Kidney tubule cell (primary cell): ENCODE measurements at regions not wholly inside any gene's neighbourhood (a gene's known extent, or its start where the extent isn't known, plus 50 kb on each side); places are given as distances from the start of the nearest gene placed in this dataset.
A peak's percentile ranks its signal among the peaks of the same experiment; 100 is the strongest.
"Not testable (repeated sequence)": the region's sequence is repeated elsewhere in the genome, so short reads cannot be mapped to it uniquely, and the experiment has no call there.

Experiments used
- DNase-seq: peaks from one replicate; pipeline ENCODE4 v3.0.0-alpha.2; 2018; ENCODE audit warnings: low spot score

- no peak for DNase-seq
Observed at GRCh38 chr12:47410383-47410782, 295.4 kb downstream of the RPAP3 start.

DNA sequence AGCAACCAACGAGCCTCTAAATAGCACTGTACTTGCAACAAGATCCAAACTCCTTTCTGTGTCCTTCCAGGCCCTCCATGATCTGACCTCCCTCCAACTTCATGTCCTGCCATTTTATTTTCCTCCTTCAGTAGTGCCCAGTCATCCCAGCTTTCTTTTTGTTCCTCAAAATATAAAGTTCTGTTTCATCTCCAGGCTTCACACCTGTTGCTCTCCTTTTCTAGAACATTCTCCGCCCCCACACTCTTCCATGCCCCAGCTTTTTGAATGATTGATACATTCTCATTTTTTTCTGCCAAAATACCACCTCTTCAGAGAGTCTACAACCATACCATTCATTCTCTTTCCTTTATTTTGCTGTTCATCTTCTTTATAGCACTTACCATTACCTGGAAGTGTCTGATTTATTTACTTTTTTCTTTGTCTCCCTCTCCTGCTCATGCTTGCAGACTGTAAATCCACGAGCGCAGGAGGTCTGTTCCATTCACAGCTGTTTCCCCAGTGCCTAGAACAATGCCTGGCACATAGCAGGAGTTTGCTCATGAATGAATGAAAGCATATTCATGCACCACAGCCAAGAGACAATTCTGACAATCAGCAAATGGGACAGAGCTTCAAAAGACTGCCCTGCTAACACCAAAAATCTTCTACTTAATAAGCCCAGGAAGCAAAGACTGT is 296.4 kb downstream of the RPAP3 start:
- no peak for DNase-seq

- DNase-seq = peak; percentile 83
Observed at GRCh38 chr12:47408171-47408871, 297.5 kb downstream of the RPAP3 start.

DNA sequence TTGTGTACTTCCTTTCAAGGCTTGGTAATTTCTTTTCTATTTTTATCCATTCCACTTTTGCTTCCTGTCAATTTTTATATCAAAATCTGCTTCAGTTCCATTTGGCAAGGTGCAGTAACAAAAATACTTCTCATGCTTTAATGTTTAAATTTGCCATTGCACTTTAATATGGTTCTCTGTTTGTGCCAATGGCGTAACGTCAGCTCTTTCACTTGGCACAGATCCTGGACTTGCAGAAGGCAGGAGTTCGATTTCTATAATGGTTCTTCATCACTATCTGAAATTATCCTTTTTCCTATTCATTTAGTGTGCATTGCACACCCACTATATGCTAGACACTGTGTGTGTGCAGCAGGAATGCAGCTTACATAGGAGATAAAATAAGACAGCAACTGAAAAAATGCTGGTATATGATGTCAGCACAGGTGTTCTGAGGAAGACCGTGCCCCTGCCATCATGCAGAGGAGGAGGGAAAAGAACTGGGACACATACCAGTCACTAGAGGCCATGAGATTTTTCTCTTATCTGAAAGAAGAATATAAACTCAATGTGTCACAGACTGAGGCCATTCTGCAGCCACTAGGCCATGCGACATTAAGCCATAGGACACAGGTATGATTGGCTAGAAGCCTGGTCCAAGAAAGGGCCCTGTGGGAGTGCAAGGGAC is 298.2 kb downstream of the RPAP3 start:
- DNase-seq = no peak

- no peak for DNase-seq
Observed at GRCh38 chr12:47403681-47404080, 302.1 kb downstream of the RPAP3 start.

DNA sequence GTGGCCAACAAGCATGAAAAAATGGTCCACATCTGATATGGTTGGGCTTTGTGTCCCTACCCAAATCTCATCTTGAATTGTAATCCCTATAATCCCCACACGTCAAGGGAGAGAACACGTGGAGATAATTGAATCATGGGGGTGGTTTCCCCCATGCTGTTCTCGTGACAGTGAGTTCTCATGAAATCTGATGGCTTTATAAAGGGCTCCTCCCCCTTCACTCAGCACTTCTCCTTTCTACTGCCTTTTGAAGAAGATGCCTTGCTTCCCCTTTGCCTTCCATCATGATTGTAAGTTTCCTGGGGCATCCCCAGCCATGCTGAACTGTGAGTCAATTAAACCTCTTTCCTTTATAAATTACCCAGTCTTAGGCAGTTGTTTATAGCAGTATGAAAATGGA is 304.6 kb downstream of the RPAP3 start:
- not testable (repeated sequence) for DNase-seq

GRCh38 chr12:47400266-47400665 is 305.6 kb downstream of the RPAP3 start:
- DNase-seq = no peak

DNA sequence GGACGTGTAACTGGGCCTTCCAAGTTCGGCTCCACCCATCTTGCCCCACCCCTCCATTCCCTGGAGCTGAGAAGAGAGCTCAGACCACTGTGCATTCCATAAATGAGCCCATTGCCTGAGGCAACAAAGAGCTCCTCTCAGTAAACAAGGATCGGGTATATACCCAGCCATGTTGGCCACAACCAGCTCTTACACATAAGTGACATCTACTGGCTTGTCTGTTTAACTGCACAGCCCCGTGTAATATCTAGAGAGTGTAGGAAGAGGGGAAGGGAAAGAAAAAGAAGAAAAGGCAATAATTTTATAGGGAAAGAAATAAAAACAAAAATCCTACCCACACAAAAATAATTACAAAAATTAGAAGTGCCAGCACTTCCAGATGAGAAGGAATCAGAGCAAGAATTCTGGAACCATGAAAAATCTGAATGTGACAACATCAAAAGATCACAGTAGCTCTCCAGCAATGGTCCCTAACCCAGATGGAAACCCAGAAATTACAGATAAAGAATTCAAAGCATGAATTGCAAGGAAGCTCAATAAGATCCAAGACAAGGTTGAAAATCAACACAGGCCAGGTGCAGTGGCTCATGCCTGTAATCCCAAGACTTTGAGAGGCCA is 308.1 kb downstream of the RPAP3 start:
- peak; percentile 88 for DNase-seq

DNA sequence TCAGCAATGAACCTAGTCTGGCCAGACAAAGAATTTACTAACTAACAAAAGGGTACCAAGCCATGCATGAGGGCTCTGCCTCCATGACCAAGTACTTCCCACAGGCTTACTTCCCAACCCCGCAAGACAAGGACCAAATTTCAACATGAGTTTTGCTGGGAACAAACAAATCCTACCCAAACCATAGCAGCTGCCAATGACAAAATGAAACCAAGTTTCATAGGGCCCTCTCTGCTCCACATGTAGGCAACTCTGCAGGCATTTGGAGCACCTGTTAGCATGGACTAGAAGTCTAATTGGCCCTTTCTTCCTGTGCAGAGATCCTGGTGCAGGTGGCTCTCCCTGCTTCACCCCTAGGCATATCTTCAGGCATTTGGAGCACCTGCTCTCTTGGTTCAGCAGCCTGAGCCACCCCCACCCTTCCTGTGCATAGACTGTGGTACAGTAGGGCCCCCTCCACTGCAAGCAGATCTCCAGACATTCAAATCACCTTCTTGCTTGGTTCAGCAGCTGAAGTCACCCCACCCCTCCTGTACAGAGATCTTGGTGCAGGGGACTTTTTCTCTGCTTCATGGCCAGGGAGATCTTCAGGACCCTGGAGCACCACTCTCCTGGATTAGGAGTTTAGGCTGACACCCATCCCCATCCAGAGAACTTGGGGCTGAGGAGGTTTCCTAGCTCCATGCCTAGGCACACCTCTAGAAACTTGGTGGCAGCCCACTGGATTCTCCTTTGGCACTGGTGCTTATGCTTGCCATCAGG is 308.7 kb downstream of the RPAP3 start:
- DNase-seq = no peak

GRCh38 chr12:47394070-47394469 is 311.8 kb downstream of the RPAP3 start:
- peak; percentile 93 for DNase-seq

DNA sequence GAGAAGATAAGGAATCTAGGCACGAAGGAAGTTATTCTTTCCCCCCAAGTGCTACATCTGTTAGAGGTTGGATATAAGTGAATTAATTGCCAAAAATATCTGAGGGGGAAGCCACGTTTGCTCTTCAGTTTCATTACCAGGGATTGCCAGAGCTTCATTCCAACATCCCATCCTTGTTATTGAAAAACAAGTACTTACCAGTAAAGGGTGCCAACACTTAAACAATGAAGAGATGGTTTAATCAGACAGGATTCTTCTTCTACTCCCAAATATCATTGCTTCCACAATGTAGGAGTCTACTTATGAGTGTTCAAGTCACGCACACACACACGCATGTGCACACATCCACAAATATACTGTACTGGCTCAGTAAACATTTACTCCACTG is 312.4 kb downstream of the RPAP3 start:
- DNase-seq = no peak

- no peak for DNase-seq
Observed at GRCh38 chr12:47391566-47391965, 311.8 kb upstream of the AMIGO2 start.

- no peak for DNase-seq
Observed at GRCh38 chr12:47388712-47389111, 309.0 kb upstream of the AMIGO2 start.

- no peak for DNase-seq
Observed at GRCh38 chr12:47387994-47388393, 308.2 kb upstream of the AMIGO2 start.

GRCh38 chr12:47385653-47386052 is 305.9 kb upstream of the AMIGO2 start:
- DNase-seq = no peak

DNA sequence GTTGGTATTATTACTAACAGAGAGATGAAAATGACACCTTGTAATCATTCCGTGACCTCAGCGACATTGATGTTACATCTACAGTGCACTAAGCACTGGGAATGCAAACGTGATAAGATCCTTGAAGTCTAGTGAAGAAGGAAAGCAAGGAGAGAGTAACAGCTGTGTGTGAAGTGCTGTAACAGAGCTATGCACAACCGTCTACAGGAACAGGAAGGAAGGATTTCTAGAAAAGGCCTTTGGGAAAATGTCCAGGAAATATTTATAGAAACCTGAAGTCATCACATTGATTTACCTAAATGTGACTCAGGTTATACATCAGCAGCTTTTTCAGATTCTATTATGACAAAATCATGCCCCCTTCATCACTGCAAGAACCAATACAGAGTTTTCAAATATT is 304.2 kb upstream of the AMIGO2 start:
- peak; percentile 79 for DNase-seq

DNA sequence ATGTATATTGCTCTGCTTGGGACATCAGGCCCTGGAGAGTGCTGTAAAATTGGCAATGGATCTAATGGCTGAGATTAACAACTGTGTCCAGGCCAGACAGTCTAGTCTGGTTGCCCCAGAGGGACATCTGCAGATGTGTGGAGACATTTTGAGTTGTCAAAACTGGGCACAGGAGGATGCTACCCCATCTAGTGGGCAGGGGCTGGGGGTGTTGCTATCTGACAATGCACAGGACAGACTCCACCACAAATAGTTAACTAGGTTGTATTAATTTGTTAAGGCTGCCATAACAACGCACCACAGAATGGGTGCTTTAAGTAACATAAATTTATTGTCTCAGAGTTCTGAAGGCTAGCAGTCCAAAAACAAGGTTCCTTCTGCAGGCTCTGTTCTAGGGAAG is 302.5 kb upstream of the AMIGO2 start:
- no peak for DNase-seq

GRCh38 chr12:47378907-47379306 is 299.1 kb upstream of the AMIGO2 start:
- peak; percentile 55 for DNase-seq

DNA sequence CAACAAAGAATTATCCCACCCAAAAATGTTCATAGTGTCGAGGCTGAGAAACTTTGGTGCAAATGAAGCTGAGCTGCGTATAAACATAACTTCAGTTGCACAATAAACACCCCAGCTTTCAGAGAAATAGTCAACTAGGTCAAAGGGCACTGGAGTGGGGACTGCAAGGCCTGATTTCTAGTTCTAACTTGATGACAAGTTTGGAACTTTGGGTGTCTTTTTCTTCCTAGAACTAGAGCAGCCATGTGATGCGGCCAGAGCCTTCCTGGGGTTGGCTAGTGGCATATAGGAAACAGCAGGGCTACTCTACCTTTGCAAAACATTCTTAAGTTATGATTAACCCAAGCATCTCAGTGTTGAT is 298.4 kb upstream of the AMIGO2 start:
- DNase-seq = peak; percentile 23

- DNase-seq = peak; percentile 82
Observed at GRCh38 chr12:47377414-47378221, 297.9 kb upstream of the AMIGO2 start.

DNA sequence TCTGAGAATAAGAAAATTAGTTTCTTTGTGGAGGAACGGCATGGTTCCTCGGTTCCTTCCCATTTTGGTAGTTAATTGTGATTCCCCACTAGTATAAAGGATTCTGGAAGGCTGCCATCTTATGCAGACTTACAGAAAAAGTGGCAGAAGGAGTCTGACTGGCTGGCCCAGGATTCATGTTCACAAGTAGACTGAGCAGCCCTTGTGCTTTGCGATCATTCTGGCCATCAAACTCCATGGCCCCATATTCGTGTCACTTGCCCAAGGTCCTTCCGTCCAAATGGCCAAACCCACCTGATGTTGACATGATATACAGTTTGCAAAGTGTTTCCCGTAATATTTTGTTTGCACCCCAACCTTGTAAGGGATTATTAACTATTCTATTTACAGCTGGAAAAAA is 297.2 kb upstream of the AMIGO2 start:
- DNase-seq = no peak
